SK-N-SH (cell line): ENCODE measurements at regions not wholly inside any gene's neighbourhood (a gene's known extent, or its start where the extent isn't known, plus 50 kb on each side); places are given as distances from the start of the nearest gene placed in this dataset.

Source experiments
- CTCF ChIA-PET: fragments of 300-600, 350-600 bp; formaldehyde crosslinking; extraction: SDS; loops from one replicate; lab custom pipeline; 2021; lab: Yijun Ruan, JAX
- POLR2A ChIA-PET: fragments of 350-600 bp; sonication (Branson Sonifier 250); formaldehyde crosslinking; extraction: SDS; loops from one replicate; lab custom pipeline; 2020; ENCODE audit warnings: antibody characterized with exemption, inconsistent platforms; lab: Yijun Ruan, JAX
- DNase-seq: peaks from one replicate; pipeline ENCODE4 v3.0.0; 2012
- H2AFZ ChIP-seq: fragments of 200-600 bp; sonication (generic); 2 replicates; pipeline ENCODE4 v1.8.1; 2016; ENCODE audit warnings: antibody characterized with exemption, mild to moderate bottlenecking, low read depth
- H3F3A ChIP-seq: fragments of 200-600 bp; sonication (generic); replicated peaks from 2 replicates; pipeline ENCODE3; 2016; ENCODE audit warnings: antibody characterized with exemption, mild to moderate bottlenecking; ENCODE audit not compliant: insufficient read depth
- H3K27ac ChIP-seq, 2 experiments: fragments of 200-500 bp in 1 of 2; fragments of 200-600 bp in 1 of 2; sonication (Bioruptor generic) in 1 of 2; sonication (generic), shearing (Covaris generic) in 1 of 2; 2 replicates each; pipeline versions ENCODE4 v1.5.1 to v1.6.1; 2014 to 2016; ENCODE audit warnings: low read depth in 2 of 2, inconsistent platforms in 1 of 2, low read length in 1 of 2, mild to moderate bottlenecking in 1 of 2, mixed read lengths in 1 of 2
- H3K27me3 ChIP-seq: fragments of 200-600 bp; sonication (generic), shearing (Covaris generic); 2 replicates; pipeline ENCODE4 v1.6.1; 2016; ENCODE audit warnings: mixed run types; ENCODE audit not compliant: insufficient read depth
- H3K36me3 ChIP-seq, 2 experiments: fragments of 200-500 bp in 1 of 2; fragments of 200-600 bp in 1 of 2; sonication (Bioruptor generic) in 1 of 2; sonication (generic) in 1 of 2; replicated peaks in 1 of 2; 2 replicates each; pipeline versions ENCODE3 to v1.5.1; 2014 to 2016; ENCODE audit warnings: low read length in 1 of 2, mild to moderate bottlenecking in 1 of 2; ENCODE audit not compliant: insufficient read depth in 2 of 2, control insufficient read depth in 1 of 2
- H3K4me1 ChIP-seq, 2 experiments: fragments of 200-500 bp in 1 of 2; fragments of 200-600 bp in 1 of 2; sonication (Bioruptor generic) in 1 of 2; sonication (generic), shearing (Covaris generic) in 1 of 2; 2 replicates each; pipeline versions ENCODE4 v1.5.1 to v1.6.1; 2014 to 2016; ENCODE audit warnings: low read depth in 1 of 2, low read length in 1 of 2, mixed run types in 1 of 2; ENCODE audit not compliant: insufficient read depth in 2 of 2, control insufficient read depth in 1 of 2
- H3K4me2 ChIP-seq: fragments of 200-600 bp; sonication (generic), shearing (Covaris generic); 2 replicates; pipeline ENCODE4 v1.6.1; 2017; ENCODE audit warnings: mixed run types
- H3K4me3 ChIP-seq, 2 experiments: fragments of 200-500 bp in 1 of 2; fragments of 200-600 bp in 1 of 2; sonication (Bioruptor generic) in 1 of 2; sonication (generic), shearing (Covaris generic) in 1 of 2; 2 replicates each; pipeline versions ENCODE4 v1.5.1 to v1.8.1; 2014 to 2016; ENCODE audit warnings: low read depth in 2 of 2, inconsistent platforms in 1 of 2, low read length in 1 of 2, mild to moderate bottlenecking in 1 of 2, mixed read lengths in 1 of 2, moderate library complexity in 1 of 2
- H3K79me2 ChIP-seq: fragments of 200-600 bp; sonication (generic); 2 replicates; pipeline ENCODE4 v1.8.1; 2017; ENCODE audit warnings: mild to moderate bottlenecking; ENCODE audit not compliant: insufficient read depth
- H3K9ac ChIP-seq: fragments of 200-600 bp; sonication (generic); 2 replicates; pipeline ENCODE4 v1.6.1; 2017; ENCODE audit warnings: mixed run types
- H3K9me2 ChIP-seq: fragments of 200-600 bp; sonication (generic); 2 replicates; pipeline ENCODE4 v1.6.1; 2017; ENCODE audit warnings: mixed run types
- H3K9me3 ChIP-seq: fragments of 200-600 bp; sonication (generic); 2 replicates; pipeline ENCODE4 v1.6.1; 2017; ENCODE audit warnings: mixed run types, mild to moderate bottlenecking, moderate library complexity
- H4K20me1 ChIP-seq: fragments of 200-600 bp; sonication (generic); 2 replicates; pipeline ENCODE4 v1.6.1; 2017; ENCODE audit warnings: mild to moderate bottlenecking, mixed run types; ENCODE audit not compliant: insufficient read depth
- CTCF ChIP-seq: fragments of 200-600 bp; sonication (generic); IDR thresholded peaks from 2 replicates; pipeline ENCODE4 v1.6.1; 2017; ENCODE audit warnings: antibody characterized with exemption, mild to moderate bottlenecking, moderate library complexity
- ELF1 ChIP-seq: IDR thresholded peaks from 2 replicates; pipeline ENCODE4 v1.4.0; 2012
- MXI1 ChIP-seq: IDR thresholded peaks from 2 replicates; pipeline ENCODE4 v1.6.1; 2012; ENCODE audit warnings: mild to moderate bottlenecking, low read depth, low read length, improper control_type of control experiment
- NFIC ChIP-seq: IDR thresholded peaks from 2 replicates; pipeline ENCODE4 v1.4.0; 2012; ENCODE audit warnings: borderline replicate concordance
- PBX3 ChIP-seq: IDR thresholded peaks from 2 replicates; pipeline ENCODE4; 2012
- POLR2AphosphoS5 ChIP-seq: IDR thresholded peaks from 2 replicates; pipeline ENCODE4 v1.6.1; 2012; ENCODE audit warnings: low read depth, low read length
- RAD21 ChIP-seq: IDR thresholded peaks from 2 replicates; pipeline ENCODE4 v1.6.1; 2012; ENCODE audit warnings: mild to moderate bottlenecking, low read length
- TAF1 ChIP-seq: IDR thresholded peaks from 2 replicates; pipeline ENCODE4 v1.6.1; 2012; ENCODE audit warnings: low read depth, mild to moderate bottlenecking, low read length, moderate library complexity, borderline replicate concordance
- ZBTB33 ChIP-seq: IDR thresholded peaks from 2 replicates; pipeline ENCODE4 v1.4.0; 2012; ENCODE audit warnings: low read depth, borderline replicate concordance
- WGBS: methylation state at CpG from one replicate; pipeline ENCODE4 v1.1.6; 2017; ENCODE audit warnings: low lambda C conversion rate; 5-methylcytosine and 5-hydroxymethylcytosine counted together
- TF ChIP-seq, protein P1 (sequence below): fragments of 150-350 bp; IDR thresholded peaks from 2 replicates; pipeline ENCODE4 v1.6.1; 2017; ENCODE audit warnings: antibody characterized with exemption, low read length, low read depth, borderline replicate concordance

GRCh38 chr22:48366056-48366455 lies 1461.6 kb downstream of the BRD1 start:
- no peak for DNase-seq
- ChIA-PET CTCF (no interaction called here), POLR2A (no interaction called here)

More at GRCh38 chr22:48366056-48366455, 1461.6 kb downstream of the BRD1 start:
- no peaks in the 10 kb centered on the region for H3F3A ChIP-seq
- H3K9ac ChIP-seq = no peak overlapping the region
- no peaks in the 10 kb centered on the region for H3K4me1 ChIP-seq
- no peak overlapping the region for H3K4me2 ChIP-seq
- H3K36me3 ChIP-seq = no peaks in the 10 kb centered on the region
- H3K79me2 ChIP-seq = no peaks in the 10 kb centered on the region
- H2AFZ ChIP-seq = no peak overlapping the region
- H4K20me1 ChIP-seq = no peaks in the 10 kb centered on the region
- no peak for TF ChIP-seq CTCF
- no peak for TF ChIP-seq PBX3
- no peak for TF ChIP-seq ELF1
- no peak for TF ChIP-seq NFIC
- TF ChIP-seq POLR2AphosphoS5 = no peak
- no peak for TF ChIP-seq MXI1
- no peak for TF ChIP-seq TAF1
- TF ChIP-seq RAD21 = no peak
- TF ChIP-seq, protein P1, sequence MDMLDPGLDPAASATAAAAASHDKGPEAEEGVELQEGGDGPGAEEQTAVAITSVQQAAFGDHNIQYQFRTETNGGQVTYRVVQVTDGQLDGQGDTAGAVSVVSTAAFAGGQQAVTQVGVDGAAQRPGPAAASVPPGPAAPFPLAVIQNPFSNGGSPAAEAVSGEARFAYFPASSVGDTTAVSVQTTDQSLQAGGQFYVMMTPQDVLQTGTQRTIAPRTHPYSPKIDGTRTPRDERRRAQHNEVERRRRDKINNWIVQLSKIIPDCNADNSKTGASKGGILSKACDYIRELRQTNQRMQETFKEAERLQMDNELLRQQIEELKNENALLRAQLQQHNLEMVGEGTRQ = no peak
- no peak for TF ChIP-seq ZBTB33
- no peaks in the 10 kb centered on the region for H3K9me2 ChIP-seq
- WGBS = 41% methylated on average over 8 of the region's 8 CpGs
- H3K4me3 ChIP-seq = no peak overlapping the region
- no peak overlapping the region for H3K27ac ChIP-seq
- H3K9me3 ChIP-seq = no peaks in the 10 kb centered on the region
- H3K27me3 ChIP-seq = no peaks in the 10 kb centered on the region
